GM23248 (cell line): ENCODE measurements at regions not wholly inside any gene's neighbourhood (a gene's known extent, or its start where the extent isn't known, plus 50 kb on each side); places are given as distances from the start of the nearest gene placed in this dataset.

ENCODE experiments used
- EZH2 ChIP-seq: fragments of 200-600 bp; sonication (generic); IDR thresholded peaks from 2 replicates; pipeline ENCODE4 v1.6.1; 2018; ENCODE audit warnings: antibody characterized with exemption, mild to moderate bottlenecking; ENCODE audit not compliant: insufficient read depth, poor library complexity, severe bottlenecking
- EZH2phosphoT487 ChIP-seq: fragments of 200-600 bp; sonication (generic); IDR thresholded peaks from 2 replicates; pipeline ENCODE4 v1.6.1; 2018; ENCODE audit warnings: antibody characterized with exemption, moderate library complexity, mild to moderate bottlenecking, low read depth; ENCODE audit not compliant: insufficient read depth

- TF ChIP-seq EZH2 (no peak), EZH2phosphoT487 (no peak)
These were observed 826.0 kb upstream of the EPHA7 start for GRCh38 chr6:94245395-94245794.
